Coronary artery (tissue), 2 donors: ENCODE measurements at regions not wholly inside any gene's neighbourhood (a gene's known extent, or its start where the extent isn't known, plus 50 kb on each side); places are given as distances from the start of the nearest gene placed in this dataset.
A peak's percentile ranks its signal among the peaks of the same experiment; 100 is the strongest.

Source experiments
- DNase-seq: peaks from one replicate; pipeline ENCODE4 v3.0.0-alpha.2; 2017; ENCODE audit warnings: low spot score
- H3K27ac ChIP-seq, 2 donors: fragments of 200-600 bp; sonication (generic); one replicate each; pipeline ENCODE4 v1.5.1; 2016 to 2019
- H3K4me3 ChIP-seq: fragments of 200-600 bp; sonication (generic); 2 replicates; pipeline ENCODE4 v1.5.1; 2016; ENCODE audit warnings: mild to moderate bottlenecking, moderate library complexity
- CTCF ChIP-seq: fragments of 200-600 bp; sonication (generic); IDR thresholded peaks from one replicate; pipeline ENCODE4 v1.5.1; 2019; ENCODE audit warnings: antibody characterized with exemption

GRCh38 chr2:8480915-8481314 lies 200.9 kb upstream of the ID2 start:
- no peak overlapping the region for H3K4me3 ChIP-seq
- no peak overlapping the region for H3K27ac ChIP-seq
- no peak for DNase-seq
- TF ChIP-seq CTCF: no peak

GRCh38 chr2:8481463-8482009 lies 200.3 kb upstream of the ID2 start:
- H3K27ac ChIP-seq: no peak overlapping the region
- no peak for TF ChIP-seq CTCF
- no peak overlapping the region for H3K4me3 ChIP-seq
- DNase-seq: no peak

GRCh38 chr2:8482432-8482831 lies 199.4 kb upstream of the ID2 start:
- H3K4me3 ChIP-seq: no peak overlapping the region
- TF ChIP-seq CTCF: no peak
- no peak for DNase-seq
- H3K27ac ChIP-seq: no peak overlapping the region

GRCh38 chr2:8484502-8485283 lies 197.2 kb upstream of the ID2 start:
- TF ChIP-seq CTCF: no peak
- H3K4me3 ChIP-seq: no peak overlapping the region
- H3K27ac ChIP-seq: no peak overlapping the region
- DNase-seq: no peak

GRCh38 chr2:8485736-8486135 lies 196.1 kb upstream of the ID2 start:
- no peak overlapping the region for H3K4me3 ChIP-seq
- H3K27ac ChIP-seq: no peak overlapping the region
- TF ChIP-seq CTCF: no peak
- no peak for DNase-seq

GRCh38 chr2:8486141-8486540 lies 195.7 kb upstream of the ID2 start:
- TF ChIP-seq CTCF: no peak
- no peak overlapping the region for H3K4me3 ChIP-seq
- DNase-seq: no peak
- no peak overlapping the region for H3K27ac ChIP-seq

GRCh38 chr2:8487461-8487932 lies 194.4 kb upstream of the ID2 start:
- no peak overlapping the region for H3K27ac ChIP-seq
- TF ChIP-seq CTCF: no peak
- DNase-seq: no peak
- peak overlapping the region; percentile 1 for H3K4me3 ChIP-seq
